Vagina (tissue), 2 donors: ENCODE measurements at regions not wholly inside any gene's neighbourhood (a gene's known extent, or its start where the extent isn't known, plus 50 kb on each side); places are given as distances from the start of the nearest gene placed in this dataset.

Source experiments
- CTCF ChIP-seq, 3 experiments: fragments of 450-650 bp in 2 of 3; fragments of 200-600 bp in 1 of 3; sonication (generic) in 1 of 3; IDR thresholded peaks; one replicate each; pipeline ENCODE4 v1.5.1; 2017 to 2019; ENCODE audit warnings: antibody characterized with exemption in 3 of 3, mild to moderate bottlenecking in 2 of 3, moderate library complexity in 2 of 3
- POLR2A ChIP-seq, 2 donors: fragments of 450-650 bp; IDR thresholded peaks; one replicate each; pipeline ENCODE4 v1.6.1; 2017; ENCODE audit warnings: antibody characterized with exemption in 2 of 2, mild to moderate bottlenecking in 2 of 2, moderate library complexity in 2 of 2

GRCh38 chr12:127223731-127224130 lies 1043.2 kb upstream of the TMEM132C start:
- TF ChIP-seq CTCF (IDR thresholded peaks at IDR 0.05) = no peak
- TF ChIP-seq POLR2A (IDR thresholded peaks at IDR 0.05) = no peak
